Hepatocyte (in vitro differentiated cells): ENCODE measurements at regions not wholly inside any gene's neighbourhood (a gene's known extent, or its start where the extent isn't known, plus 50 kb on each side); places are given as distances from the start of the nearest gene placed in this dataset.

Experiments used
- EZH2 ChIP-seq: fragments of 200-600 bp; sonication (generic); IDR thresholded peaks from 2 replicates; pipeline ENCODE4 v1.6.1; 2016; ENCODE audit warnings: antibody characterized with exemption, mild to moderate bottlenecking, borderline replicate concordance
- EZH2phosphoT487 ChIP-seq: fragments of 200-600 bp; sonication (generic); IDR thresholded peaks from one replicate; pipeline ENCODE4 v1.6.1; 2018; ENCODE audit warnings: antibody characterized with exemption, mild to moderate bottlenecking, low read depth, moderate library complexity; ENCODE audit not compliant: unreplicated experiment, severe bottlenecking
- TF ChIP-seq, protein P1 (sequence below): fragments of 200-600 bp; sonication (generic); IDR thresholded peaks from 2 replicates; pipeline ENCODE4 v1.5.1; 2016; ENCODE audit warnings: antibody characterized with exemption, mild to moderate bottlenecking; ENCODE audit not compliant: poor library complexity

- TF ChIP-seq, protein P1, sequence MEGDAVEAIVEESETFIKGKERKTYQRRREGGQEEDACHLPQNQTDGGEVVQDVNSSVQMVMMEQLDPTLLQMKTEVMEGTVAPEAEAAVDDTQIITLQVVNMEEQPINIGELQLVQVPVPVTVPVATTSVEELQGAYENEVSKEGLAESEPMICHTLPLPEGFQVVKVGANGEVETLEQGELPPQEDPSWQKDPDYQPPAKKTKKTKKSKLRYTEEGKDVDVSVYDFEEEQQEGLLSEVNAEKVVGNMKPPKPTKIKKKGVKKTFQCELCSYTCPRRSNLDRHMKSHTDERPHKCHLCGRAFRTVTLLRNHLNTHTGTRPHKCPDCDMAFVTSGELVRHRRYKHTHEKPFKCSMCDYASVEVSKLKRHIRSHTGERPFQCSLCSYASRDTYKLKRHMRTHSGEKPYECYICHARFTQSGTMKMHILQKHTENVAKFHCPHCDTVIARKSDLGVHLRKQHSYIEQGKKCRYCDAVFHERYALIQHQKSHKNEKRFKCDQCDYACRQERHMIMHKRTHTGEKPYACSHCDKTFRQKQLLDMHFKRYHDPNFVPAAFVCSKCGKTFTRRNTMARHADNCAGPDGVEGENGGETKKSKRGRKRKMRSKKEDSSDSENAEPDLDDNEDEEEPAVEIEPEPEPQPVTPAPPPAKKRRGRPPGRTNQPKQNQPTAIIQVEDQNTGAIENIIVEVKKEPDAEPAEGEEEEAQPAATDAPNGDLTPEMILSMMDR, result no peak
- TF ChIP-seq EZH2, result no peak
- no peak for TF ChIP-seq EZH2phosphoT487
These were observed 67.9 kb upstream of the PRR16 start for GRCh38 chr5:120396186-120396585.
